ENCODE measurements at regions not wholly inside any gene's neighbourhood (a gene's known extent, or its start where the extent isn't known, plus 50 kb on each side); places are given as distances from the start of the nearest gene placed in this dataset.

- TF ChIP-seq CTCF (IDR thresholded peaks at IDR 0.05): no peak
- no peak for TF ChIP-seq POLR2AphosphoS5 (IDR thresholded peaks at IDR 0.05; ENCODE audit: low read depth, low read length)
- TF ChIP-seq REST (IDR thresholded peaks at IDR 0.05; ENCODE audit: insufficient read depth in 1 of 2, low read depth in 2 of 2, low read length in 1 of 2): no peak
Measured at GRCh38 chr3:174352227-174352626, 506.9 kb upstream of the NAALADL2 start.
